MM.1S (cell line): ENCODE measurements at regions not wholly inside any gene's neighbourhood (a gene's known extent, or its start where the extent isn't known, plus 50 kb on each side); places are given as distances from the start of the nearest gene placed in this dataset.

Experiments used
- DNase-seq: peaks from one replicate; pipeline ENCODE4 v3.0.0-alpha.2; 2015
- H2AFZ ChIP-seq: fragments of 300-600 bp; sonication (generic); 2 replicates; pipeline ENCODE4 v1.6.0; 2016; ENCODE audit warnings: antibody characterized with exemption, low read length
- H3F3A ChIP-seq: fragments of 300-600 bp; sonication (generic); 2 replicates; pipeline ENCODE4 v1.6.1; 2016; ENCODE audit warnings: mild to moderate bottlenecking, antibody characterized with exemption, low read length, moderate library complexity, mixed read lengths; ENCODE audit not compliant: insufficient read depth
- H3K27ac ChIP-seq: fragments of 300-600 bp; sonication (generic); 2 replicates; pipeline ENCODE4 v1.5.1; 2016; ENCODE audit warnings: mild to moderate bottlenecking, low read length
- H3K27me3 ChIP-seq: fragments of 300-600 bp; sonication (generic); replicated peaks from 2 replicates; pipeline ENCODE4 v1.6.0; 2016; ENCODE audit warnings: low read length; ENCODE audit not compliant: insufficient read depth
- H3K36me3 ChIP-seq: fragments of 300-600 bp; sonication (generic); replicated peaks from 2 replicates; pipeline ENCODE4 v1.6.1; 2016; ENCODE audit warnings: mild to moderate bottlenecking, low read length, mixed read lengths; ENCODE audit not compliant: insufficient read depth
- H3K4me1 ChIP-seq: fragments of 300-600 bp; sonication (generic); 2 replicates; pipeline ENCODE4 v1.6.1; 2016; ENCODE audit warnings: low read length, mixed read lengths
- H3K4me2 ChIP-seq: fragments of 300-600 bp; sonication (generic); 2 replicates; pipeline ENCODE4 v1.6.0; 2016; ENCODE audit warnings: low read depth, low read length
- H3K4me3 ChIP-seq: fragments of 300-600 bp; sonication (generic); 2 replicates; pipeline ENCODE4 v1.5.1; 2016; ENCODE audit warnings: low read length, mixed read lengths
- H3K79me2 ChIP-seq: fragments of 300-600 bp; sonication (generic); 2 replicates; pipeline ENCODE4 v1.6.1; 2016; ENCODE audit warnings: mixed run types, low read length, mixed read lengths
- H3K9ac ChIP-seq: fragments of 300-600 bp; sonication (generic); 2 replicates; pipeline ENCODE4 v1.6.1; 2016; ENCODE audit warnings: low read length, mixed read lengths
- H3K9me2 ChIP-seq: fragments of 300-600 bp; sonication (generic); replicated peaks from 2 replicates; pipeline ENCODE4 v1.6.1; 2016; ENCODE audit warnings: mild to moderate bottlenecking, low read length, mixed read lengths; ENCODE audit not compliant: insufficient read depth
- H3K9me3 ChIP-seq: fragments of 300-600 bp; sonication (generic); replicated peaks from 2 replicates; pipeline ENCODE4 v1.6.1; 2016; ENCODE audit warnings: mild to moderate bottlenecking, low read length, mixed read lengths; ENCODE audit not compliant: insufficient read depth
- H4K20me1 ChIP-seq: fragments of 300-600 bp; sonication (generic); 2 replicates; pipeline ENCODE4 v1.6.1; 2016; ENCODE audit warnings: mild to moderate bottlenecking, low read length, moderate library complexity, mixed read lengths; ENCODE audit not compliant: insufficient read depth
- CTCF ChIP-seq: fragments of 300-600 bp; sonication (generic); IDR thresholded peaks from 2 replicates; pipeline ENCODE4 v1.5.1; 2016; ENCODE audit warnings: antibody characterized with exemption, low read length, mixed read lengths
- EZH2 ChIP-seq: fragments of 300-600 bp; sonication (generic); optimal IDR thresholded peaks from 2 replicates; pipeline ENCODE3; 2017; ENCODE audit warnings: low read depth, mild to moderate bottlenecking, antibody characterized with exemption, low read length, mixed read lengths
- EZH2phosphoT487 ChIP-seq: fragments of 300-600 bp; sonication (generic); IDR thresholded peaks from 2 replicates; pipeline ENCODE4 v1.6.1; 2018; ENCODE audit warnings: antibody characterized with exemption, low read length

GRCh38 chr7:81503771-81504170 is 266.1 kb downstream of the HGF start:
- Histone ChIP-seq H3K4me1 (peaks cover 3% of the 10 kb centered on the region; the same call in 1 of the 2 replicates), H3K36me3 (no peaks in the 10 kb centered on the region), H3K27me3 (no peaks in the 10 kb centered on the region), H3K4me2 (no peak overlapping the region), H3K4me3 (no peak overlapping the region), H3K9me2 (no peaks in the 10 kb centered on the region), H2AFZ (no peak overlapping the region), H3K9ac (no peak overlapping the region), H3K79me2 (no peaks in the 10 kb centered on the region), H3F3A (no peaks in the 10 kb centered on the region), H4K20me1 (no peaks in the 10 kb centered on the region), H3K27ac (no peak overlapping the region), H3K9me3 (no peaks in the 10 kb centered on the region)
- DNase-seq, result no peak
- TF ChIP-seq EZH2phosphoT487 (no peak), CTCF (no peak), EZH2 (no peak)

GRCh38 chr7:81503336-81503735 is 266.5 kb downstream of the HGF start:
- Histone ChIP-seq H3K27ac (no peak overlapping the region), H2AFZ (no peak overlapping the region), H3K9me3 (no peaks in the 10 kb centered on the region), H3K4me3 (no peak overlapping the region), H3K9ac (no peak overlapping the region), H3K4me1 (peaks cover 3% of the 10 kb centered on the region; the same call in 1 of the 2 replicates), H3F3A (no peaks in the 10 kb centered on the region), H3K36me3 (no peaks in the 10 kb centered on the region), H3K9me2 (no peaks in the 10 kb centered on the region), H3K27me3 (no peaks in the 10 kb centered on the region), H4K20me1 (no peaks in the 10 kb centered on the region), H3K79me2 (no peaks in the 10 kb centered on the region), H3K4me2 (no peak overlapping the region)
- no peak for TF ChIP-seq EZH2
- no peak for TF ChIP-seq EZH2phosphoT487
- no peak for TF ChIP-seq CTCF
- no peak for DNase-seq

- Histone ChIP-seq H4K20me1 (no peaks in the 10 kb centered on the region), H3K4me3 (no peak overlapping the region), H3K4me2 (no peak overlapping the region), H3K9me3 (no peaks in the 10 kb centered on the region), H3K4me1 (peaks cover 2% of the 10 kb centered on the region; the same call in 1 of the 2 replicates), H3K9me2 (no peaks in the 10 kb centered on the region), H3K79me2 (no peaks in the 10 kb centered on the region), H3K27me3 (no peaks in the 10 kb centered on the region), H2AFZ (no peak overlapping the region), H3K27ac (no peak overlapping the region), H3K36me3 (no peaks in the 10 kb centered on the region), H3F3A (no peaks in the 10 kb centered on the region), H3K9ac (no peak overlapping the region)
- TF ChIP-seq EZH2 (no peak), EZH2phosphoT487 (no peak), CTCF (peak; percentile 39)
- peak; percentile 47 for DNase-seq
Observed at GRCh38 chr7:81501220-81501619, 268.6 kb downstream of the HGF start.
